Mucosa of gallbladder (tissue), 1 donor: ENCODE measurements at regions not wholly inside any gene's neighbourhood (a gene's known extent, or its start where the extent isn't known, plus 50 kb on each side); places are given as distances from the start of the nearest gene placed in this dataset.

ENCODE experiments used
- DNase-seq: peaks from one replicate; pipeline ENCODE4 v3.0.0-alpha.2; 2020; ENCODE audit warnings: low spot score
- donor health status: DM: no; HTN: no; CAD: no.

- DNase-seq = no peak
Measured at GRCh38 chr1:34478515-34479076, 276.3 kb upstream of the GJB5 start.

- no peak for DNase-seq
Measured at GRCh38 chr1:34479731-34480130, 275.1 kb upstream of the GJB5 start.

GRCh38 chr1:34488080-34488708, 266.7 kb upstream of the GJB5 start:
- DNase-seq = no peak

GRCh38 chr1:34500451-34500850, 254.4 kb upstream of the GJB5 start:
- peak; percentile 42 for DNase-seq

GRCh38 chr1:34511802-34512201, 243.0 kb upstream of the GJB5 start:
- no peak for DNase-seq

- no peak for DNase-seq
Measured at GRCh38 chr1:34518146-34518699, 236.6 kb upstream of the GJB5 start.

GRCh38 chr1:34520111-34520510, 234.7 kb upstream of the GJB5 start:
- DNase-seq = no peak

- no peak for DNase-seq
Measured at GRCh38 chr1:34524783-34525182, 230.1 kb upstream of the GJB5 start.

GRCh38 chr1:34529935-34530859, 224.7 kb upstream of the GJB5 start:
- no peak for DNase-seq

GRCh38 chr1:34532113-34532512, 222.7 kb upstream of the GJB5 start:
- no peak for DNase-seq

- DNase-seq = no peak
Measured at GRCh38 chr1:34538481-34538880, 216.4 kb upstream of the GJB5 start.

GRCh38 chr1:34547046-34547674, 207.7 kb upstream of the GJB5 start:
- no peak for DNase-seq

- DNase-seq = peak; percentile 43
Measured at GRCh38 chr1:34549199-34549598, 205.6 kb upstream of the GJB5 start.

- DNase-seq = no peak
Measured at GRCh38 chr1:34578306-34578705, 176.5 kb upstream of the GJB5 start.

GRCh38 chr1:34582356-34582755, 172.5 kb upstream of the GJB5 start:
- DNase-seq = no peak

- no peak for DNase-seq
Measured at GRCh38 chr1:34587761-34588160, 167.1 kb upstream of the GJB5 start.

- peak; percentile 26 for DNase-seq
Measured at GRCh38 chr1:34590211-34590623, 164.6 kb upstream of the GJB5 start.

GRCh38 chr1:34591751-34592629, 162.9 kb upstream of the GJB5 start:
- no peak for DNase-seq

- DNase-seq = peak; percentile 74
Measured at GRCh38 chr1:34597877-34598514, 156.9 kb upstream of the GJB5 start.

GRCh38 chr1:34602907-34603306, 151.9 kb upstream of the GJB5 start:
- DNase-seq = no peak

- DNase-seq = no peak
Measured at GRCh38 chr1:34603594-34603993, 151.3 kb upstream of the GJB5 start.
